ENCODE measurements at regions not wholly inside any gene's neighbourhood (a gene's known extent, or its start where the extent isn't known, plus 50 kb on each side); places are given as distances from the start of the nearest gene placed in this dataset.

DNA sequence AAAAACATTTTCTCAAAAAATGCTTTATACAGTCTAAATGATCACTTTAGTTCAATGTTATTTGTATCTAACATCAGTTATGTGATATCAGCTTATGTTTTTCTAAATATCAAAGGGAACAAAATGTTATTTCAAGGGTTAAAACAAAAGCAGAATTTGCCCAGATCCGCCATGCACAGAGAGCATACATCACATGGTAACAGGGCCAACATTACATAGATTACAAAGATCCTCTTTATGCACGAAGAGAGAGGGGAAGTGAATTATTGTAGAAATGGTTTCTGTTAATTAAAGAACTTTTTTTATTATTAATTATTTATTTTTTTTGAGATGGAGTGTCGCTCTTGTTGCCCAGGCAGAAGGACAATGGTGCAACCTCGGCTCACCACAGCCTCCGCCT is 100.8 kb upstream of the MME start:
- no peak for DNase-seq (ENCODE audit: low read depth)
- in situ Hi-C loops (cut with HindIII; ENCODE audit: low pct_unique_long_range_greater_than_20kb, low sequenced_read_pairs), result no loop called here

DNA sequence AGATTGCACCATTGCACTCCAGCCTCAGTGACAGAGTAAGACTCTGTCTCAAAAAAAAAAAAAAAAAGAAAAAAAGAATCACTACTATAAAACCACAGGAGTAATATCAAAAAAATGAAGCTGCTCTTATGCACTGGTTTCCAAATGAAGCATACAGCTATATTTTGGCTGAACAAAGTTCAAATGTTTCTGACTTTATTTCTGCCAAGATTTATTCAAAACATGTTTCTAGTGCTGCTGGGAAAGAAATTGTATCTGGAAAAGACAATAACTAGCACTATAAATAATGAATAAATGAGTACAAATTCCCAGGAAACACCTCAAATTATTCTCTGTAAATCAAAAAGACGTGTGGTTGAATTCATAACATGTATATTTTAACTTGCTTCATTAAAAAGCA is 102.5 kb upstream of the MME start:
- DNase-seq (ENCODE audit: low read depth), result no peak
- in situ Hi-C loops (cut with HindIII; ENCODE audit: low pct_unique_long_range_greater_than_20kb, low sequenced_read_pairs), result no loop called here

DNA sequence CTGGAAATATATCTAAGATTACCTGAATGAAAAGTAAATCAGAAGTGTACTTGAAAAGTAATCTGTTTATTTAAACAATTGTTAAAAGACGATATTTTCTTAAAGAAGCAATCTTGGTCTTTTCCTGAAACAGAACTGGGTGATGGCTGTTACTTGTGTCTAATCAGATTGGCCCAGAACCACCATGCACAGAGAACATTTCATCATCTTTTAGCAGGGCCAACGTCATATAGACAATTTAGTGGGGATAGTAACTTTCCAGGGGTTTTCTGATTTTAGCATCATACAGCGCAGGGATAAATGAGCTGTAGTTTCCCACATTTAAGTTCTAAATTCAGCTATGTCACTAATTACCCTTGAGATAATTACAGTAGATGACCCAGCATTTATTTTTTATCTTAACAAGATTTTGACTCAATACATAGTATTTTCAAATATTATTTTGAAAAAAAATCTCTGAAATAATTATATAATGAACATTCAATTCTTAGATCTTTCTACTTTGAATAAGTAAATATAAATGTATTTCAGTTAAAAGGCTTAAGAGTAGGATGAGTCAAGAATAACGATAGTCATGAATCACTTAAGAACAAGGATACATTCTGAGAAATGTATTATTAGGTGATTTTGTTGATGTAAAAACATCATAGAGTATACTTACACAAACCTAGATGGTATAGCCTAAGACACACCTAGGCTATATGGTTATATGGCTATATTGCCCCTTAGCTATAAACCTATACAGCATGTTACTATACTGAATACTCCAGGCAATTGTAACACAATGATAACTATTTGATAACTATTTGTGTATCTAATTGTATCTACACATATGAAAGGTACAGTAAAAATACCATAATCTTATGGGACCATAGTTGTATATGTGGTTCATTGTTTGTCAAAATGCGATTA is 103.8 kb upstream of the MME start:
- in situ Hi-C loops (cut with HindIII; ENCODE audit: low pct_unique_long_range_greater_than_20kb, low sequenced_read_pairs), result no loop called here
- no peak for DNase-seq (ENCODE audit: low read depth)

GRCh38 chr3:154973851-154974250 is 106.3 kb upstream of the MME start:
- in situ Hi-C loops (cut with HindIII; ENCODE audit: low pct_unique_long_range_greater_than_20kb, low sequenced_read_pairs), result no loop called here
- no peak for DNase-seq (ENCODE audit: low read depth)

DNA sequence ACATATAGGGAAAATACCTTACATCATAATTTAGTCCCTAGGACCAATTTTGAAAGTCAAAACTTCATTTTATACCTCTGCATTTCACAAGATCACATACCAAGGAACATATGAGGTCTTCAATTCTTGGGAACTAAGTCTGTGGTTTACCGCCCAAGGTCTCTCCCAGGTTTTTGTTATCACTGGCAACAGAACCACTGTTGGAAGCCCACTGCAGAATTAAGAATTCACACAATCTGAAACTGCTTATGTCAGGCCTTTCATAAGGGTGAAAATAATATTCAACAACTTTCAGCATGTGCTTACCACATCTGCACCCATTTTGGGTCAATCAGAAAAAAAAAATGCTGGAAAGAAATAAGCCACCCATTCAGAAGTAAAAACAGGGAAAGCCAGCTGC is 107.2 kb upstream of the MME start:
- no peak for DNase-seq (ENCODE audit: low read depth)
- in situ Hi-C loops (cut with HindIII; ENCODE audit: low pct_unique_long_range_greater_than_20kb, low sequenced_read_pairs), result no loop called here

- DNase-seq (ENCODE audit: low read depth), result no peak
Observed at GRCh38 chr3:154971771-154972326, 108.3 kb upstream of the MME start.

DNA sequence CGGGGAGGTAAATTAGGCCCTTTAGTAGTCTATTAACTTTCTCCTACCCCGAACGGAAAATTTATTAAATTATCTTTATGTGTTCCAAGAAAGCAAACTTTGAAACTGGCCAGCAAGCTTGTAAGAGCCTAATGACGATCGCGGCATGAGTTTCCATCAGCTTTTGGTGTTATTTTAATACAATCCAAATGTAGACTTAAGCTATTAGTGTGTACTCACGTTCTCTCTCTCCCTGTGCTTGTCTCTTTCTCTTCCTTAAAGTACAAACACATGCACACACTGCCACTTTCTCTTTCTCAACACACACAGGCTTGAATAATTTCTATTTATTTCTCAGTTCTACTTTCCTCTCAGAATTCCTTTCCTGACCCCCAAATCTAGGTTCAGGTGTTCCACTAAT is 108.8 kb upstream of the MME start:
- no peak for DNase-seq (ENCODE audit: low read depth)
- in situ Hi-C loops (cut with HindIII; ENCODE audit: low pct_unique_long_range_greater_than_20kb, low sequenced_read_pairs), result no loop called here

More at GRCh38 chr3:154971771-154972326, 108.3 kb upstream of the MME start:
- in situ Hi-C loops (cut with HindIII; ENCODE audit: low pct_unique_long_range_greater_than_20kb, low sequenced_read_pairs), result no loop called here

- in situ Hi-C loops (cut with HindIII; ENCODE audit: low pct_unique_long_range_greater_than_20kb, low sequenced_read_pairs), result no loop called here
- no peak for DNase-seq (ENCODE audit: low read depth)
Observed at GRCh38 chr3:154970797-154971196, 109.3 kb upstream of the MME start.

DNA sequence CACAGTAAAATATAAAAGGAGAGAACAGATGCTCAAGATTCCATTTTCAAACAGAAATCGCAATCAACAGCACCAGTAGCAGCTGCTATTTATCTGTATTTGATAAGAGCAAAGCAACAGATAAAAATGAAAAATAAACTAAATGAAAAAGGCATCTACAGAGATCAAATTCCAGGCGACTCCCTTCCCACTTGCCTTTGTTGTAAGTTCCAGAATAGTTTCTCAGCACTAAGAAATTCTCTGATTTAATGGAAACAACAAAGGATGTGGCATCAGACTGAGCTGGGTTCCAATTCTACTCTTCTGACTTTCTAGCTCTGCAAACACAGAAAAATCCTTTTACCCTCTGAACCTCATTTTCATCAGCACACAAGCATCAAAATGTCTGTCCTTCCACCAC is 110.8 kb upstream of the MME start:
- in situ Hi-C loops (cut with HindIII; ENCODE audit: low pct_unique_long_range_greater_than_20kb, low sequenced_read_pairs), result no loop called here
- no peak for DNase-seq (ENCODE audit: low read depth)

- DNase-seq (ENCODE audit: low read depth), result no peak
- in situ Hi-C loops (cut with HindIII; ENCODE audit: low pct_unique_long_range_greater_than_20kb, low sequenced_read_pairs), result no loop called here
Observed at GRCh38 chr3:154967090-154967489, 113.0 kb upstream of the MME start.

GRCh38 chr3:154956815-154957214 is 123.3 kb upstream of the MME start:
- in situ Hi-C loops (cut with HindIII; ENCODE audit: low pct_unique_long_range_greater_than_20kb, low sequenced_read_pairs), result no loop called here

GRCh38 chr3:154955907-154956533 is 124.1 kb upstream of the MME start:
- in situ Hi-C loops (cut with HindIII; ENCODE audit: low pct_unique_long_range_greater_than_20kb, low sequenced_read_pairs), result no loop called here
- no peak for DNase-seq (ENCODE audit: low read depth)

More at GRCh38 chr3:154956815-154957214, 123.3 kb upstream of the MME start:
- DNase-seq (ENCODE audit: low read depth), result no peak

DNA sequence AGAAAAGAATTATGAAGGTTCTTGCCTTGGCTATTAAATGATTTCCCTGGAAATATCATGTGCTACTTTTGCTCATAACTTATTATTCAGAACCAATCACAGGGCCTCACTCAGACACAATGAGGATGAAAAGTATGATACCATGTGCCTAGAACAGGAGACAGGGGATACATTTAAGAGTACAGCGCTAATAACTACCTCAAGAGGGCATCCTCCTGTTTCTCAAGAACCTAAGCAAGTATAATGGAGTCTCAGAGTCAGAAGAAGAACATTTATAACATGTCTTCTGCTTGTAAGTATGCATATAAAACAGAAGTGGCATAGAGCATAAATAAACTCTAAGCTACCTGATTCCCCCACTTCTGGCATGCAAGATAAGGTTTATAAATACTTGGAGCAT is 125.4 kb upstream of the MME start:
- no peak for DNase-seq (ENCODE audit: low read depth)
- in situ Hi-C loops (cut with HindIII; ENCODE audit: low pct_unique_long_range_greater_than_20kb, low sequenced_read_pairs), result no loop called here

DNA sequence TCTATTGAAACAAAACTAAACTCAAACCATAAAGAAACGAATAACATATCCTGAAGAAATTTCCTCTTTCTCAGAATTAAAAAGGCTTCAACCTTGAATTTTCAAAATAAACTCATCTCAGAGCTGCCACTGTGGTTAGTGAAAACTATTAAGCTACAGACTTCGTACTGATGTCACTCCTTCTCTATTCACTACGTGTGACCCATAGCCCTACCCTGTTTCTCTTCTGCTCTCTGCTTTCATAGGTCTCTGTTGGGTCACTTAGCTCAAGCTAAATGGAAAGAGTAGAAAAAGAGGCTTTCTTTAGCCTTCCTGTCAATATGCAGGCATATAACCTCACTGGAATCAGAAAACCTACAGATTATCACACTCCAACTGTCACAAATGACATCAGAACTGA is 126.6 kb upstream of the MME start:
- DNase-seq (ENCODE audit: low read depth), result no peak
- in situ Hi-C loops (cut with HindIII; ENCODE audit: low pct_unique_long_range_greater_than_20kb, low sequenced_read_pairs), result no loop called here

DNA sequence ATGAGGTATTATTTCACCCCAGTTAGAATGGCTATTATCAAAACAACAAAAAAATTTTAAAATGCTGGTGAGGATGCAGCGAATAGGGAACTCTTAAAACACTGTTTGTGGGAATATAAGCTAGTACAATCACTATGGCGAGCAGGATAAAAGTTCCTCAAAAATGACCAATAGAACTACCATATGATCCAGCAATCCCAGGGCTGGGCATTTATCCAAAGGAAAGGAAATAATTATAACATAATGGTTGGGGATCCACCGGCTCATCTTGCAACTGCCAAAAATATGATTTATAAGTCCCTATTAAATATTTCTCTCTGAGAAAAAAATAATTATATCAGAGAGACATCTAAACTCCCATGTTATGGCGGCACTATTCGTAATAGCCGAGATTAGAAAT is 127.6 kb upstream of the MME start:
- in situ Hi-C loops (cut with HindIII; ENCODE audit: low pct_unique_long_range_greater_than_20kb, low sequenced_read_pairs), result no loop called here
- DNase-seq (ENCODE audit: low read depth), result no peak

GRCh38 chr3:154943981-154944380 is 136.1 kb upstream of the MME start:
- in situ Hi-C loops (cut with HindIII; ENCODE audit: low pct_unique_long_range_greater_than_20kb, low sequenced_read_pairs), result no loop called here
- DNase-seq (ENCODE audit: low read depth), result no peak

- in situ Hi-C loops (cut with HindIII; ENCODE audit: low pct_unique_long_range_greater_than_20kb, low sequenced_read_pairs), result no loop called here
Observed at GRCh38 chr3:154942827-154943226, 137.3 kb upstream of the MME start.

DNA sequence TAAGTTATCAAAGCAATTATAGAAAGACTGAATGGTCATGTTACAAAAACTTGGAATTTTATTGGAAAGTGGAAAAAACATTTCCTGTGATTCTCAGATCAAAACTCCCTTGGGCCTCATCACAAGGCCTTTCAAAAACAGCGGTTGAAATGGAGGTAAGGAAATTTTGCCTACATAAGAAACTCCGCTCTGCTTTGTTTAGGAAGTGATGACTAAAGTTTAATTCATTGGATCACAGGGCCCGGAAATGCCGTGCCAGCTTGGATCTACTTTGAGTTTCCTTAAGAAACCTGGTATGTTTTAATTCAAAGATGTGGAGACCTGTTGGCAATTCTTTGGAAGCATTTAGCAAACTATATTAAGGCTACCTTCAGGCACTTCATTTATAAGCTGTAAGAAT is 143.9 kb upstream of the MME start:
- DNase-seq (ENCODE audit: low read depth), result no peak
- in situ Hi-C loops (cut with HindIII; ENCODE audit: low pct_unique_long_range_greater_than_20kb, low sequenced_read_pairs), result no loop called here

More at GRCh38 chr3:154942827-154943226, 137.3 kb upstream of the MME start:
- no peak for DNase-seq (ENCODE audit: low read depth)

GRCh38 chr3:154933581-154933980 is 146.5 kb upstream of the MME start:
- in situ Hi-C loops (cut with HindIII; ENCODE audit: low pct_unique_long_range_greater_than_20kb, low sequenced_read_pairs), result no loop called here
- DNase-seq (ENCODE audit: low read depth), result no peak

All from Caki2 (cell line).